ENCODE measurements at regions not wholly inside any gene's neighbourhood (a gene's known extent, or its start where the extent isn't known, plus 50 kb on each side); places are given as distances from the start of the nearest gene placed in this dataset.

DNA sequence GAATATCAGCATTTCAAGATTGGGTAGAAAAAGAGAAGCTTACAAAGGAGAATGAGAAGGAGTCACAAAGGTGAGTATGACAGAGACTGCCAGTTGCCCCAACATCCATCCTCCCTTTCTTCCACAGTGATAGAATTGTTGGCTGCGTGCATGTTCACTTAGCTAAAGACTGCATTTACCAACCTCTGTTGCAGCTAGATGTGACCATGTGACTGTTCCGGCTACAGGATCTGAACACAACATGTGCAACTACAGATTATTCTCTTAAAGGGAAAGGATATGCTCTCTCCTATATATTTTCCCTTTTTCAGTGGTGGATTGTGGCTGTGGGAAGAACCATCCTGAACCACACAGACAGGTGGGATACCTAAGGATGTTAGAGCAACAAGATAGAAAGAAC is 60.5 kb upstream of the ZNRF2 start:
- TF ChIP-seq POLR2AphosphoS5 (IDR thresholded peaks at IDR 0.05) (no peak), EZH2 (IDR thresholded peaks at IDR 0.05; ENCODE audit: borderline replicate concordance, insufficient read depth, low read length, poor library complexity, severe bottlenecking) (no peak)
- TF ChIP-seq, protein P1, sequence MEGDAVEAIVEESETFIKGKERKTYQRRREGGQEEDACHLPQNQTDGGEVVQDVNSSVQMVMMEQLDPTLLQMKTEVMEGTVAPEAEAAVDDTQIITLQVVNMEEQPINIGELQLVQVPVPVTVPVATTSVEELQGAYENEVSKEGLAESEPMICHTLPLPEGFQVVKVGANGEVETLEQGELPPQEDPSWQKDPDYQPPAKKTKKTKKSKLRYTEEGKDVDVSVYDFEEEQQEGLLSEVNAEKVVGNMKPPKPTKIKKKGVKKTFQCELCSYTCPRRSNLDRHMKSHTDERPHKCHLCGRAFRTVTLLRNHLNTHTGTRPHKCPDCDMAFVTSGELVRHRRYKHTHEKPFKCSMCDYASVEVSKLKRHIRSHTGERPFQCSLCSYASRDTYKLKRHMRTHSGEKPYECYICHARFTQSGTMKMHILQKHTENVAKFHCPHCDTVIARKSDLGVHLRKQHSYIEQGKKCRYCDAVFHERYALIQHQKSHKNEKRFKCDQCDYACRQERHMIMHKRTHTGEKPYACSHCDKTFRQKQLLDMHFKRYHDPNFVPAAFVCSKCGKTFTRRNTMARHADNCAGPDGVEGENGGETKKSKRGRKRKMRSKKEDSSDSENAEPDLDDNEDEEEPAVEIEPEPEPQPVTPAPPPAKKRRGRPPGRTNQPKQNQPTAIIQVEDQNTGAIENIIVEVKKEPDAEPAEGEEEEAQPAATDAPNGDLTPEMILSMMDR (IDR thresholded peaks at IDR 0.05; ENCODE audit: poor library complexity, severe bottlenecking), result no peak
- TF ChIP-seq, protein P2, sequence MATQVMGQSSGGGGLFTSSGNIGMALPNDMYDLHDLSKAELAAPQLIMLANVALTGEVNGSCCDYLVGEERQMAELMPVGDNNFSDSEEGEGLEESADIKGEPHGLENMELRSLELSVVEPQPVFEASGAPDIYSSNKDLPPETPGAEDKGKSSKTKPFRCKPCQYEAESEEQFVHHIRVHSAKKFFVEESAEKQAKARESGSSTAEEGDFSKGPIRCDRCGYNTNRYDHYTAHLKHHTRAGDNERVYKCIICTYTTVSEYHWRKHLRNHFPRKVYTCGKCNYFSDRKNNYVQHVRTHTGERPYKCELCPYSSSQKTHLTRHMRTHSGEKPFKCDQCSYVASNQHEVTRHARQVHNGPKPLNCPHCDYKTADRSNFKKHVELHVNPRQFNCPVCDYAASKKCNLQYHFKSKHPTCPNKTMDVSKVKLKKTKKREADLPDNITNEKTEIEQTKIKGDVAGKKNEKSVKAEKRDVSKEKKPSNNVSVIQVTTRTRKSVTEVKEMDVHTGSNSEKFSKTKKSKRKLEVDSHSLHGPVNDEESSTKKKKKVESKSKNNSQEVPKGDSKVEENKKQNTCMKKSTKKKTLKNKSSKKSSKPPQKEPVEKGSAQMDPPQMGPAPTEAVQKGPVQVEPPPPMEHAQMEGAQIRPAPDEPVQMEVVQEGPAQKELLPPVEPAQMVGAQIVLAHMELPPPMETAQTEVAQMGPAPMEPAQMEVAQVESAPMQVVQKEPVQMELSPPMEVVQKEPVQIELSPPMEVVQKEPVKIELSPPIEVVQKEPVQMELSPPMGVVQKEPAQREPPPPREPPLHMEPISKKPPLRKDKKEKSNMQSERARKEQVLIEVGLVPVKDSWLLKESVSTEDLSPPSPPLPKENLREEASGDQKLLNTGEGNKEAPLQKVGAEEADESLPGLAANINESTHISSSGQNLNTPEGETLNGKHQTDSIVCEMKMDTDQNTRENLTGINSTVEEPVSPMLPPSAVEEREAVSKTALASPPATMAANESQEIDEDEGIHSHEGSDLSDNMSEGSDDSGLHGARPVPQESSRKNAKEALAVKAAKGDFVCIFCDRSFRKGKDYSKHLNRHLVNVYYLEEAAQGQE (IDR thresholded peaks at IDR 0.05; ENCODE audit: borderline replicate concordance), result no peak

Measured in neural cell (in vitro differentiated cells).